GM12878 (cell line): ENCODE measurements at regions not wholly inside any gene's neighbourhood (a gene's known extent, or its start where the extent isn't known, plus 50 kb on each side); places are given as distances from the start of the nearest gene placed in this dataset.

ENCODE experiments used
- ATAC-seq: fragments of 200-7000 bp; cut with Tn5 transposase; 3 replicates; pipeline ENCODE4 v1.9.1; 2020; ENCODE audit warnings: mild to moderate bottlenecking, moderate library complexity
- BruUV-seq: library from RNA; stranded (reverse); fragments of 400-500 nt; replicated peaks from 2 replicates; lab custom pipeline; 2021; lab: Mats Ljungman, UMichigan
- CTCF ChIA-PET: fragments of 300-600 bp; sonication (Branson Sonifier 250); formaldehyde crosslinking; extraction: SDS; loops from one replicate; lab custom pipeline; 2021; ENCODE audit warnings: inconsistent platforms; lab: Yijun Ruan, JAX
- POLR2A ChIA-PET: fragments of 350-600 bp; formaldehyde crosslinking; extraction: SDS; loops from one replicate; lab custom pipeline; 2021; ENCODE audit warnings: inconsistent platforms; lab: Charles Lee
- RAD21 ChIA-PET: fragments of 300-600 bp; sonication (Branson Sonifier 250); formaldehyde crosslinking; loops from one replicate; lab custom pipeline; 2023; ENCODE audit warnings: antibody characterized with exemption; ENCODE audit not compliant: unreplicated experiment; lab: Charles Lee
- SMC1A ChIA-PET: fragments of 300-600 bp; sonication (Branson Sonifier 250); formaldehyde crosslinking; loops from one replicate; lab custom pipeline; 2023; ENCODE audit not compliant: unreplicated experiment, uncharacterized antibody; lab: Charles Lee
- DNase-seq: peaks from one replicate; pipeline ENCODE4 v3.0.0-alpha.2; 2011; ENCODE audit warnings: low read depth, low spot score
- FAIRE-seq: peaks from 3 replicates; lab custom pipeline; 2011; peaks lifted over from hg19 to GRCh38; lab: Jason Lieb, UNC
- H2AFZ ChIP-seq: 2 replicates; pipeline ENCODE4 v1.6.0; 2011; ENCODE audit warnings: low read depth, low read length, control low read depth; ENCODE audit not compliant: control insufficient read depth
- H3K27ac ChIP-seq: 2 replicates; pipeline ENCODE4 v1.5.1; 2011; ENCODE audit warnings: control low read depth; ENCODE audit not compliant: control insufficient read depth, insufficient read depth
- H3K27me3 ChIP-seq, 2 experiments: replicated peaks in 1 of 2; 2 replicates each; pipeline versions ENCODE4 v1.6.0 to v1.6.1; 2011; ENCODE audit warnings: low read length in 1 of 2; ENCODE audit not compliant: control insufficient read depth in 2 of 2, insufficient read depth in 2 of 2
- H3K36me3 ChIP-seq, 2 experiments: 2 replicates each; pipeline ENCODE4 v1.5.1; 2011; ENCODE audit warnings: low read length in 1 of 2; ENCODE audit not compliant: control insufficient read depth in 2 of 2, insufficient read depth in 2 of 2
- H3K4me1 ChIP-seq: 2 replicates; pipeline ENCODE4 v1.6.1; 2011; ENCODE audit warnings: mild to moderate bottlenecking, low read length, moderate library complexity, mixed read lengths; ENCODE audit not compliant: control insufficient read depth, insufficient read depth
- H3K4me2 ChIP-seq: 2 replicates; pipeline ENCODE4 v1.6.0; 2011; ENCODE audit warnings: control low read depth; ENCODE audit not compliant: control insufficient read depth, insufficient read depth
- H3K4me3 ChIP-seq: fragments of 200-600 bp; sonication (generic); 2 replicates; pipeline ENCODE4 v1.5.1; 2016
- H3K79me2 ChIP-seq: 2 replicates; pipeline ENCODE4 v1.6.0; 2011; ENCODE audit warnings: low read length; ENCODE audit not compliant: control insufficient read depth, insufficient read depth
- H3K9ac ChIP-seq: 2 replicates; pipeline ENCODE4 v1.8.0; 2011; ENCODE audit warnings: low read length, control low read depth, mixed read lengths; ENCODE audit not compliant: control insufficient read depth, insufficient read depth
- H3K9me3 ChIP-seq: replicated peaks from 3 replicates; pipeline ENCODE4 v1.5.1; 2011; ENCODE audit warnings: mild to moderate bottlenecking, low read length; ENCODE audit not compliant: control insufficient read depth, insufficient read depth
- H4K20me1 ChIP-seq: 2 replicates; pipeline ENCODE4 v1.6.0; 2011; ENCODE audit not compliant: control insufficient read depth, insufficient read depth
- BMI1 ChIP-seq: fragments of 450-650 bp; IDR thresholded peaks from 2 replicates; pipeline ENCODE4 v1.6.1; 2016; ENCODE audit warnings: mild to moderate bottlenecking, moderate library complexity, borderline replicate concordance
- CBX5 ChIP-seq: sonication (generic); IDR thresholded peaks from 2 replicates; pipeline ENCODE4 v1.6.1; 2016; ENCODE audit warnings: low read depth, moderate library complexity, mild to moderate bottlenecking, inconsistent platforms
- ETV6 ChIP-seq, 2 experiments: fragments of 450-650 bp in 1 of 2; IDR thresholded peaks in 1 of 2; conservative IDR thresholded peaks in 1 of 2; 2 replicates each; pipeline ENCODE4 v1.6.1; 2014; ENCODE audit warnings: antibody characterized with exemption in 1 of 2, borderline replicate concordance in 1 of 2, low read depth in 1 of 2, mild to moderate bottlenecking in 1 of 2, moderate library complexity in 1 of 2
- FOXM1 ChIP-seq: IDR thresholded peaks from 2 replicates; pipeline ENCODE4 v1.6.1; 2012; ENCODE audit warnings: low read depth, mild to moderate bottlenecking, inconsistent platforms, low read length, moderate library complexity
- GATAD2B ChIP-seq: fragments of 450-650 bp; conservative IDR thresholded peaks from 2 replicates; pipeline ENCODE4 v1.6.1; 2017; ENCODE audit warnings: low read depth, mild to moderate bottlenecking, moderate library complexity
- HDAC2 ChIP-seq: fragments of 200-600 bp; sonication (generic); IDR thresholded peaks from 2 replicates; pipeline ENCODE4 v1.6.1; 2017
- JUND ChIP-seq: IDR thresholded peaks from 2 replicates; pipeline ENCODE4 v1.6.1; 2012; ENCODE audit warnings: low read depth, mild to moderate bottlenecking, low read length, improper control_type of control experiment, moderate library complexity
- PAX8 ChIP-seq: fragments of 450-650 bp; IDR thresholded peaks from 2 replicates; pipeline ENCODE4 v1.6.1; 2017; ENCODE audit warnings: mild to moderate bottlenecking, moderate library complexity
- RB1 ChIP-seq: fragments of 450-650 bp; formaldehyde crosslinking; IDR thresholded peaks from 2 replicates; pipeline ENCODE4 v1.6.1; 2017; ENCODE audit warnings: mild to moderate bottlenecking, borderline replicate concordance
- SMARCA5 ChIP-seq: fragments of 450-650 bp; IDR thresholded peaks from 2 replicates; pipeline ENCODE4 v1.6.1; 2017; ENCODE audit warnings: mild to moderate bottlenecking
- YBX1 ChIP-seq: fragments of 450-650 bp; IDR thresholded peaks from 2 replicates; pipeline ENCODE4 v1.6.1; 2016; ENCODE audit warnings: antibody characterized with exemption
- WGBS: methylation state at CpG from one replicate; pipeline ENCODE4 v1.1.6; 2016; ENCODE audit warnings: low lambda C conversion rate; ENCODE audit not compliant: insufficient replicate concordance, insufficient coverage; ENCODE audit errors: missing lambda C conversion rate; 5-methylcytosine and 5-hydroxymethylcytosine counted together
- in situ Hi-C: fragments of 300-500 bp; cut with MboI; formaldehyde crosslinking; loops from 9 replicates; pipeline ENCODE4 v1.14.3; 2018; ENCODE audit warnings: mixed read lengths
- intact Hi-C: fragments of 100-400 bp; cut with micrococcal nuclease; formaldehyde crosslinking; loops from one replicate; pipeline ENCODE4 v1.14.2; 2022; ENCODE audit not compliant: unreplicated experiment
- TF ChIP-seq, protein P1 (sequence below): IDR thresholded peaks from 2 replicates; pipeline ENCODE4 v1.6.1; 2011; ENCODE audit warnings: borderline replicate concordance, low read depth, mild to moderate bottlenecking, moderate library complexity, mixed read lengths, low read length; ENCODE audit not compliant: insufficient read depth; ENCODE audit errors: extremely low read length

DNA sequence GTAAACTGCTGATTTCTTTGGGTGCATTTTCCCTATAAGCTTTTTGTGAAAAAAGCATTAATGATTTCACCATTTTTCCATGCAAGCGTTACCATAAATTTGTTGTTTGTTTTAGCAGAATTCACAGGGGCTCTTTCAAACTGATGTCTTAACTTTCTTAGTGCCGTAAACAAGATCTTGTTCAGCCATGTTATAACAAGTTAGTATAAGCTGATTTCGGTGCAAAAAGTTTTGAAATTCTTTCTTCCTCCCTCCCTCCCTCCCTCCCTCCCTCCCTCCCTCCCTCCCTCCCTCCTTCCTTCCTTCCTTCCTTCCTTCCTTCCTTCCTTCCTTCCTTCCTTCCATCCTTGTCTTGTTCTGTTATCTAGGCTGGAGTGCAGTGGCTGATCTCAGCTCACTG is 71.7 kb upstream of the CHORDC1 start (continued):
- TF ChIP-seq FOXM1 (no peak), RB1 (no peak), JUND (no peak), HDAC2 (no peak), BMI1 (no peak), CBX5 (no peak)
- TF ChIP-seq, protein P1, sequence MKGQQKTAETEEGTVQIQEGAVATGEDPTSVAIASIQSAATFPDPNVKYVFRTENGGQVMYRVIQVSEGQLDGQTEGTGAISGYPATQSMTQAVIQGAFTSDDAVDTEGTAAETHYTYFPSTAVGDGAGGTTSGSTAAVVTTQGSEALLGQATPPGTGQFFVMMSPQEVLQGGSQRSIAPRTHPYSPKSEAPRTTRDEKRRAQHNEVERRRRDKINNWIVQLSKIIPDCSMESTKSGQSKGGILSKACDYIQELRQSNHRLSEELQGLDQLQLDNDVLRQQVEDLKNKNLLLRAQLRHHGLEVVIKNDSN: no peak
- TF ChIP-seq, all 136 proteins: peak for 0

DNA sequence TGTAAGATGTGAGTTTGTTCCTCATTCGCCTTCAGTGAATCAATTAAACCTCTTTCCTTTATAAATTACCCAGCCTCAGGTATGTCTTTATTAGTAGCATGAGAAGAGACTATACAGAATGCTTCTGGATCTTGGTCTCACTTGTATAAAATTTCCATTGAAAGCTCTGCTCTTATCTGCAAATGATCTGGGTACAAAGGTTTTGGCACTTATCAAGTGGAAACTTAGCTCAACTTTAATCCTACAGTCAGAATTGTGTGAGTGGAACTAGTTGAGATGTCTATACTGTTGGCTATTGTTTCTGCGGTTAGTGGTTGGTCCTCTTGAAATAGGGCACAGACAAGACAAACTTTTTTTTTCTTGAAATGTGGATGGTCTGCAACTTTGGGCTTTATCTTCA is 71.2 kb upstream of the CHORDC1 start:
- TF ChIP-seq GATAD2B (no peak), SMARCA5 (no peak), PAX8 (no peak), ETV6 (conservative IDR thresholded peaks at IDR 0.05 in 1 of 2, IDR thresholded peaks at IDR 0.05 in 1 of 2; ENCODE audit: borderline replicate concordance in 1 of 2, low read depth in 1 of 2) (no peak), YBX1 (no peak)
- Histone ChIP-seq H3K4me1 (no peaks in the 10 kb centered on the region), H3K9ac (no peak overlapping the region), H4K20me1 (no peaks in the 10 kb centered on the region), H3K36me3 (no peaks in the 10 kb centered on the region), H3K27me3 (no peaks in the 10 kb centered on the region), H3K27ac (no peak overlapping the region), H3K9me3 (no peaks in the 10 kb centered on the region), H2AFZ (no peak overlapping the region), H3K79me2 (no peaks in the 10 kb centered on the region), H3K4me3 (no peak overlapping the region), H3K4me2 (no peak overlapping the region)
- FAIRE-seq (no peak), DNase-seq (no peak), ATAC-seq (no peak)
- ChIA-PET RAD21 (interaction anchor here (1.6 kb wide), 1 partner anchor 16 kb away, joined by 6 read pairs; no protein-coding TSS in a partner anchor), CTCF (interaction anchor here (0.7 kb wide), 1 partner anchor 545 kb away, joined by 3 read pairs; no protein-coding TSS in a partner anchor), SMC1A (interaction anchor here (1.3 kb wide), 1 partner anchor 89 kb away, joined by 3 read pairs; no protein-coding TSS in a partner anchor), POLR2A (no interaction called here)
- intact Hi-C loops: no loop called here
- in situ Hi-C loops: loop anchor here (25.0 kb wide), 1 partner anchor 943 kb away; no protein-coding TSS in a partner anchor
- BruUV-seq: no TSS peak
- 49% methylated on average over 2 of the region's 2 CpGs for WGBS
